GM21447 (cell line): ENCODE measurements at regions not wholly inside any gene's neighbourhood (a gene's known extent, or its start where the extent isn't known, plus 50 kb on each side); places are given as distances from the start of the nearest gene placed in this dataset.

Source experiments
- ATAC-seq: cut with Tn5 transposase; IDR thresholded peaks from one replicate; pipeline ENCODE4 v1.9.1; 2021; ENCODE audit not compliant: unreplicated experiment

DNA sequence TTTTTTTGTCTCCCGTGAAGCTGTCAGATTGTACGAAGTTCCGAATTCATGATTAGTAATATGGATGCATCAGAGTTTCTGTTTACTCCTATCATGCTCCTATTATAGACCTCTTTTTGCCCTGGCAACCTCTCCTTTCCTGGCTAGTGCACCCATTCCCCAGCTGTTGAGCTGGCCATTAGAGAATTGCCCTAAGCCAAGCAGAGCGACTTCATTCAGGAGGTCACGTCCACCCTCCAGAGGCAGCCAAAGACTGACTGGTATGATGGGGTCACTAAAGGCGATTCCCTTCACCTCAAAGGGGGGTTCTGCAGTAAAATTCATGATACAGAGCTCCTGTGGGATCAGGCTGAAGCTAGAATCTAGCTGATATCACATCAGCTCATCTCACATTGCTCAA is 351.9 kb downstream of the BTBD3 start:
- no peak for ATAC-seq

DNA sequence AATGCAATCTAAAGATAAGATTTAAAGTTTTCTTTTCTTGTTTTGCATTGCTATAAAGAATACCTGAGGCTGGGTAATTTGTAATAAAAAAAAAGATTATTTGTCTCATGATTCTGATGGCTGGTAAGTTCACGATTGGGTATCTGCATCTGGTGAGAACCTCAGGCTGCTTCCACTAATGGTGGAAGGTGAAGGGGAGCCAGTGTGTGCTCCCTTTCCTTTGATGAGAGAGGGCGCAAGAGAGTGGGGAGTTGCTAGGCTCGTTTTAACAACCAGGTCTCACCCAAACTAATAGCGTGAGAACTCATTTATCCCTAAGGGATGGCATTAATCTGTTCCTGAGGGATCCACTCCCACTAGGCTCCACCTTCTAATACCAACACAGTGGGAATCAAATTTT is 353.2 kb downstream of the BTBD3 start:
- no peak for ATAC-seq

DNA sequence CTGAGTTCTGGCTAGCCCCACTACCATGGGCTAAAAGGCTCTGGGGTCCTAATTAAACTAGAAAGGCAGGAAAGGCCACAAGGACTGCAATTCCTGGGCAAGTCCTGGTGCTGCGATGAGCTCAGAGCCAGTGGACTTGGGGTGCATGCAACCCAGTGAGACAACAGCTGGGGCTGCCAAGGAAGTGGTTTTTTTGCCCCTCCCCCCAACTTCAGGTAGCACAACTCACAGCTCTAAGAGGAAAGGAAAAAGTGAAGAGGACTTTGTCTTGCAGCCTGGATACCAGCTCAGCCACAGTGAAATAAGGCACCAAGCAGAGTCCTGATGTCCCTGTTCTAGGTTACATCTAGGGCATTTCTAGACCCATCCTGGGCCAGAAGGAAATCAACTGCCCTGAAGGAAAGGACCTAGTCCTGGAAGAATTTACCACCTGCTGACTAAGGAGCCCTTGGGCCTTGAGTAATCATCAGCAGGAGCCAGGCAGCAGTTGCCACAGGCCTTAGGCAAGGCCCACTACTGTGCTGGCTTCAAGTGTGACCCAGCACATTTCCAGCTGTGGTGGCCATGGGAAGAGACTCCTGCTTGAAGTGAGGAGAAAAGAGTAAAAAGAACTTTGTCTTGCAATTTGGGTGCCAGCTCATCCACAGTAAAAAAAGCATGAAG is 358.4 kb downstream of the BTBD3 start:
- no peak for ATAC-seq

DNA sequence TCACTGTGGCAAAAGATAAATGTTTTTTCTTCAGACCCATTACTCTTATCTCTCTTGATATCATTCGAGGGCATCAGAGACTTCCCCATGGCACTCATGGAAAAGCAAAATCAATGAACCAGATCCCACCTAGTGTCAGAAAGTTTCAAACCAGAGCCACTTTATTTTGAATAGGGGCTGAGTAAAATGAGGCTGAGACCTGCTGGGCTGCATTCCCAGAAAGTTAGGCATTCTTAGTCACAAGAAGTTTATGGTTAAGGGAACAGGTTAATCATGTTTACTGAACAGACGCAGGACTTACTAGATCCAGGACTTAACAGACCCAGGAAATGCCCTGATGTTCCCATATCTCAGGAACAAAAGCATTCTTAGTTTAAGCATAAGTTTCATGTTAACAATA is 369.9 kb downstream of the BTBD3 start:
- no peak for ATAC-seq

DNA sequence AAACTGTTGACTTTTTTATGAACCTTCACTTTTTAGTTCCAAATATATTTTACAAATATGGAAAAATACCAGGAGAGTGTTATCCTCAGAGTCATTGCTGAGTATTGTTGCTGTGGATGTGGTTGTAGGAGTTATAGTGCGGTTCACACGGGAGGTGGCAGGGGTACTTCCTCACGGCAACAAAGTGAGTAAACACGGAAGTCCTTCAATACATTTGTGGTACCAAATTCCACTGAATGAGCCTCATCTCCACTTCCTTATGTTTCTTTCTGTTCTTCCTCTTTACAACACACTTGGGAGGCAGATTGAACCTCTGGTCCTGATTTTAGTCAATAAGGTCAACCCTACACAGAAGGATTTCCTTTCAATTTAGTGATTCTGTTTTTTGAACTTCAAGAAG is 371.8 kb downstream of the BTBD3 start:
- no peak for ATAC-seq

DNA sequence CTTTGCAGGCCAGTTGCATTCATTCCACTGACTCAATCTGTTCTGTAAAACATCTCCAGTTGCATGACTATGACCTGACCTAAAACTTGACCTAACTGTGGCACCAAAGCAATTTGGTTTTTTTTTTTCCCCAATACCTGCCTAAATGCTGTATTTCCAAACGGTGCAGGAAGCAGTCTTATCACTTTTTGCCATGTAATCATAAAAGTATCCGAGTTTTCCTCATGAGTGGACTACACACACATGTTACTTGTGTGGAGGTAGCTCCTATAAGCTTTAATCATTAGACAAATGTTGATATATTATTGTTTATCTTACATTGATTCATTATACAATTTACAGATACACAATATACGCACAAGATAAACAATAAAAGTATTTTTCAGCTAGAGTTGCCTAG is 373.7 kb downstream of the BTBD3 start:
- ATAC-seq: no peak

DNA sequence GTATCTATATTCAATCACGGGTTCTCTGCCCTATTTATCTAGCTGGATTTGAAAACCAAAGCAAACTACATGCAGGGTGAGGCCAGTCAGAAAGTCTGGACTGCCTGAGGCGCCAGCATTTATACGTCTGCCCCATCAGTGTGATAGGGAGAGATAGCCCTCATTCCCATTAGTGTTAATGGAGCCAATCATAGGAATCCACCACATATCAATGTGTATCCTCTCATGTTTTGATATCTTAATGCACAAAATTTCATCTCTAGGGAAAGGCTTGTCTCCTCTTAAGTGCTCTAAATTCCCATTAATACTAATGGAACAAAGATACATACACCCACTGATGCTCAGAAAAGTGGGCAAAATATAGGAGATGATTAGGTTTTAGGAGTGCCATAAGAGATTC is 376.2 kb downstream of the BTBD3 start:
- ATAC-seq: no peak

DNA sequence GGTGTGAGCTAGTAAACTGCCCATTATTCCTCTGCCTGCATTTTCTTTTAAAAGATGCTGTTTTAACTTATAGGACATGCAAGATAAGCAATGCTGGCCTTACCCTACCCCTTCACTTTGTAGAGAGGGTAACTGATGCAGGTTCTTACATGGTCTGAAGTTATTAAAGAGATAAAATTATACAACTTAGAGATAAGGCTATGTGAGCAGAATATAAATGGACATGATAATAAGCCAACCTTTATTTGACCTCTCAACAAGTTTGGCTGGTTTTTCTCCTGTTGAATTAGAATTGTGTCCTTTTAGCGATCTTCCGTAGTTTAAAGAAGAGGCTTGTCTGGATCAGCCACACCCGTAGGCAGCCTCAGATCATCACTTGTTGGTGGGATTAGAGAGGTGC is 377.0 kb downstream of the BTBD3 start:
- no peak for ATAC-seq

DNA sequence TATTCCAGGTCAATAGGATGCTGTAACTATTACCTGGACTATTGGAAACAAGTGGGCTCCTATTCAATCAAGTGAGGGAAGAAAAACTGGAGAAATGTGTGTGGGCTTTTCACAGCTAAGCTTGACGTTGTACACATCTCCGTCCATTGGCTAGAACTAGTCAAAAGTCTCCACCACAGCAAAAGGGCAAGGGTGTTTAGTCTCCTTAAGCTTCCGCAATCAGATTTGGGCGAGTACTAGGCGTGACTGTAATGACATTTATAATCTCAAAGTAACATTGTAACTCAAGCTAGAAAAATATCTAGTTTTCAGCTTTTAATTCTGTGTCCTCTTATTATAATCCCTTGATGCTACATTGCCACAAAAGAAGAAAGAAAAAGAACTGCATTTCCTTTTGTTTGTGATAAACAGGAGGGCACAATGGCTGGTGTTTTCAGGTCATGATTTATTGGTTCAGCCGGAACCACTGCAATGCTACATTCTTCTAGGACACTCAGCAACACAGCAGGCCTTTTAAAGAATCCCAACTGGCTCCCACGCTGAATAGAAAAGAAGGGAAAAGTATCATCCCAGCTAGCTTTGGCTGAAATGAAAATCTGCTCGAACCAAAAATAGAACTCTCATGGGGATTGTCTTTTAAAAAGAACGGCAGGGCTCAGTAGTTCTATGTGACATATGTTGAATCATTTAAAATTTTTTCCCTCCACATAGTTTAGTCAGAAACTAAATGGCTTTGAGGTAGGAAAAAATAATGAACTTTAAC is 387.7 kb downstream of the BTBD3 start:
- no peak for ATAC-seq

DNA sequence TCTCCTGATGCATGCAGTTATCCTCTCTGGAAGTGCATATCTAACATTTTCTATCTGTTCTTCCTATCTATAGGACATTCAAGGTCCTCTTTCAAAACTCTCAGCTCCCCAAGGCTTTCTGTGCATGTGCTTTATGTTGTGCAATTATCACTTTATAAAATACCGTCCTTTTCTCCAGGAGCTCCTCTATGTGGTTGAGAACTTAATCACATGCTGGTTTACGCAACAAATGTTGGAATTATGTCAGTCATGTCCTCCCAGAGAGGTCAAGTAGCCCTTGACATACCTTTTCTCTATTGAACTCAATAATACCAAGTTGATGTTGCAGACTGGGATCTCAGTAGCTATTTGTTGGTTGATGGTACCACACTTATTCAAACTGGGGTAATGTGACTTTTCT is 388.4 kb downstream of the BTBD3 start:
- no peak for ATAC-seq

DNA sequence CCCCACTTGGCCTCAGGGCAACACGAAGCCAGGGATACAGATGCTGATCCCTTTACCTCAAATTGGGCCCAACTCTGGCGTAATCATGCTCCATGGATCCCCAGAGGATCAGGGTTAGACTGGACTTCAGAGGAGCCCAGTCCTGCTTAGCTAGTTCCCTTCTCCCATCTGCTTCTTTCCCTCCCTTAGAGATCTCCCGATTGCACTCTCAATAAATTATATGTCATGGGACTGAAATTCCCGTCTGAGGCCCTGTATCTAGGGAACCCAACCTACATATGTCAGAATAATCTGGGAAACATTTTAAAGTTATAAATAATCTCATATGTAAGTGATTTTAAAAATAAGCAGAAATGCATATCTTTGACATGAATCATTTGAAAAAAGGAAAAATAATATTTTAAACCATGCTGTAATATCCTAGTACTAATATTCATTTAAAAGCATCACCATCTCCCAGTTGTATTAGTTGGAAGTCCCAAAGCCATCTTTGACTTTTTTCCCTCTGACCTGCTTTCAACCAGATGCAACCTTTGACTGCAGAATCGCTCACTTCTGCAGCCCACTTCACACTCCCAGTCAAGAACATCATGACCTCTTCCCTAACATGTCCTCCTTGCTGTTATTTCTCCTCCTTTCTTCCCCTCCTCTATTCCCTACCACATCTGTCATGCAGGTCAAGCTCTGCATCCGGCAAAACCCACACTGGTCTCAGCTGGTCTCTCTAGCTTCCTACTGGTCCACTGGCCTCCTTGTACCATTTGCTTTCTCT is 393.6 kb downstream of the BTBD3 start:
- no peak for ATAC-seq

DNA sequence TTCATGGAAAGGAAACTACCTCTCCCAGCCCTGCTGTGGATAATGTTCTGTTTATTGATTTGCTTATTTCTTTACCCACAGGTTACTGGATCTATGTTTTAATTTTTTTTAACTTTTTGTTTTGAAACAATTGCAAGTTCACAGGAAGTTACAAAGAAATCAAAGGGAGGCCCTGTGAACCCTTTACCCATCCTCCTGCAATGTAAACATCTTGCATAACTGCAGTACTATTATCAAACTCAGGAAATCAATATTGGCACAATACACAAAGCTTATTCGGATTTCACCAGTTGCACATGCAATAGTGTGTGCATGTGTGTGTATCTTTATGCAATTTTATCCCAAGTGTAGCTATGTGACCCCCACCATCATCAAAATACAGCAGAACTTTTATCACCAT is 398.0 kb downstream of the BTBD3 start:
- ATAC-seq: no peak

DNA sequence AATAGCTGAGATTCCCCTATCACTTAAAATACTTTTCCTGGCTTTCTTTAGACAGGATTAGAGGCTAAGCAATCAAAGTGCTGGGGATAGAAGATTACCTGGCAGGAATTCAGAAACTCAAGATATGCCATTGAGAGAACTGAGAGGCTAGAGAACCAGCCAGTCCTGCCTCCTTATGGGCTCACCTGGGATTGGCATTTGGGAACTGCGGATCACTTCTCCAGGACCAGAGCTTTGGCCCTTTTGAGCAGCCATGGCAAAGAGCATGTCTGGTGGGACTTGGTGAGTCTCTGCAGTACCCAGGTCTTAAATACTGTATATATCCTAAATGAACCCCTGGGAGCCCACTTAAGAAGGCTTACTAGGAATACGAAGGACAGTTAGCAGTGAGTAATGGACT is 399.1 kb downstream of the BTBD3 start:
- no peak for ATAC-seq

DNA sequence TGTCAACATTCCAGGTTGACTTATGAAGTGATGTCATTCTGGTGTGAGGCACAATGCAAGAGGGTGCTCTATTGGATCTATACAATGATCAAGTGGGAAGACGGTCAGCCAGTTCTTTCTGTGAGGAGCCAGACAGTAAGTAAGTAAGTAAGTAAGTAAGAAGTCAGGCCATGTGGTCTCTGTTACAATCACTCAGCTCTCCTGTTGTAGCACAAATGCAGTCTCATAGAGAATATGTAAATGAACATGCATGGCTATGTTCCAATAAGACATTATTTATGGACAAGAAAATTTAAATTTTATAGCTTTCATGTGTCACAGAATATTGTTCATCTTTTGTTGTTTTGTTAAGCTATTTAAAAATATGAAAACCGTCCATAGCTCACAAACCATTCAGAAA is 399.7 kb downstream of the BTBD3 start:
- no peak for ATAC-seq

DNA sequence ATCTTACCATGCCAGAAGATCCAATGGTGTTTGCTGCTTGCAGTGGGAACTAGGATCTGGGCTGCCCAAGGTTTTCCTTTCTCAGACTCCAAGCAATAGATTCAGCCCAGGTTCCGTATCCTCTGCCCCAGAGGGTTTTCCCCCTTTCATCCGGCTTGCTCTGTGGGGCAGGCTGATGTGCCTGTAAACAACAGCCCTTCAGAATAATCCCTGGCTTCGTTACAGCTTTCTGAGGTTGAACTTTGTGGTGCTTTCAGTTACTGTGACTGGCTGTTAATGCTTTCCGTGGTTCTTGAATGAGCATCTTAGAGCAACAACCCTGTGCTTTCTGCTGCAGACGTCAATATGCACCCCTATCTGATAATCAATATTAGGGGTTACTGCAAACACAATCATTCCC is 400.4 kb downstream of the BTBD3 start:
- ATAC-seq: no peak

DNA sequence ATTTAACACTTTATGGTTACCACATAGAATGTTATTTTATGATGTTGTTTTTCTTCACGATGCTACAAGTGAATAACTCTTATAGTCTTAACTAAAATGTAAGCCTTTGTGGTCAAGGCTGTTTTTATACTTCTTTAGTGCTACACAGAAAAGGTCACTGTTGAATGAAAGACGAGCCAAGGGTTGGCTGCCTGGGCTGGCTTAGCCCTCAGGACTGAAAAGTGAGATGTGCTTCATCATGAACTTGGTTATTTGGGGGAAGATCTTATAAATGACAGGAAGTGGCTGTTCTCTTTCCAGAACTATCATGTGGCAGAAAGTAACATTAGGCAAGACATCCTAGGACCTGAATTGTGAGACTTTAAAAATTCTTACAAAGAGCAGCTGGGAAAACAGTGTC is 404.0 kb downstream of the BTBD3 start:
- ATAC-seq: no peak

DNA sequence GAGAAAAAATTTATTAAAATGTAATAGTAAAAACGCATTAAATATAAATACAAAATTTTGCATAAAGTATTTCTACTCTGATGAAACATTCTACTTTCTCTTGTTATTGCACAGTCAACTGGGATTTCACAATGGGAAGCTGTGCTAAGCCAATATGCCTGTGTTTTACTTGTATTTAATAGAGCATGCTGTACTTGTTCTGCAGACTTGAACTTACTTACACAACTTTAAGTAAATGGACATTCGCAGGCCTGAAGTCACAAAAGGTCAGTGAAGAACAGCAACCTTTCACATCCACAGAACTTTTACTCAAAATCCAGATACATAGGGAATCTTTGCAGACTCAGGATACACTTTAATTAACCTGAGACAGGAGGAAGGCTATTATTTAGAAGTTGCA is 409.5 kb downstream of the BTBD3 start:
- no peak for ATAC-seq

DNA sequence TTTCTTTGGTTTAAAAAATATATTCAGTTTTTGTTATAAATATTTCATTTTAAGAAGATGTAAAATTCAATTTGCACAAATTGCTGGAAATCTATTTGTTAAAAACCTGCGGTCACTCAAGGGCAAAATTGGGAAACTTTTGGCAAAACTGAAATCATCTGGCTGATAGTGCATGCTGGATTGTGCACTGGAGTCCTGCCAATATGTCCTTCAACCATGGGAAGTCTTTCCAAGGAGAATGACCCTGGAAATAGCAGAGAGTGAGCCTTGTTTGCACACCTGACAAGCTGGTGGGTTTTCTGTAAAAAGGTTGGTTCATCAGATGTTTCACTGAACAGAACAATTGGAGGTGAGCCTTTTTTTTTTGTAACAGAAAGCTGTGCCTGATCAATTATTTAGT is 413.5 kb downstream of the BTBD3 start:
- ATAC-seq: no peak

DNA sequence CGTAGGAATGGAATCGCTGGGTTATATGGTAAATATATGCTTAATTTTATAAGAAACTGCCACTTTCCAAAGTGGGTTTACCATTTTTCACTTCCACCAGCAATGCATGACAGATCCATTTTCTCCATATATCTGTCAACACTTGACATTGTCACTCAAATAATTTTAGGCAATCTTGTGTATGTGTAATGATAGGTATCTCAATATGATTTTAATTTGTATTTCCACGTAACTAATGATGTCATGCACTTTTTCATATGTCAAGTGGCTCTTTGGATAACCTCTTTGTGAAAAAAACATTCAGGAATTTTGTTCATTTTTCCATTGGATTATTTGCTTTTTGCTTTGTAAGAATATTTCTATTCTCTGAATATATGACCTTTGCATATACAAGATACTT is 419.9 kb downstream of the BTBD3 start:
- no peak for ATAC-seq

DNA sequence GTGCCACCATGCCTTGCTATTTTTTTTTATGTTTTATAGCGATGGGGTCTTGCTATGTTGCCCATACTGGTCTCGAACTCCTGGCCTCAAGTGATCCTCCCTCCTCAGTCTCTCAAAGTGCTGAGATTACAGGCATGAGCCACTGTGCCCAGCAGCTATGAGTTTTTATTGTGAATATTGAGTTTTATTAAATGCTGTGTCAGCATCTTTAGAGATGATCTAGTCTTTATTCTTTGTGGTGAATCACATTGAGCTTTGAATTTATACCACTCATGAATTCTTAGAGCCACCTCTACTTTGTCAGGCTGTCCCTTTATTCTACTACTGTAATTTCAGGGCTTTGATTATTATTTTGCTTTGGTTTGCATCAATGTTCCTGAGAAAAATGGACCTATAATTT is 428.3 kb downstream of the BTBD3 start:
- no peak for ATAC-seq

DNA sequence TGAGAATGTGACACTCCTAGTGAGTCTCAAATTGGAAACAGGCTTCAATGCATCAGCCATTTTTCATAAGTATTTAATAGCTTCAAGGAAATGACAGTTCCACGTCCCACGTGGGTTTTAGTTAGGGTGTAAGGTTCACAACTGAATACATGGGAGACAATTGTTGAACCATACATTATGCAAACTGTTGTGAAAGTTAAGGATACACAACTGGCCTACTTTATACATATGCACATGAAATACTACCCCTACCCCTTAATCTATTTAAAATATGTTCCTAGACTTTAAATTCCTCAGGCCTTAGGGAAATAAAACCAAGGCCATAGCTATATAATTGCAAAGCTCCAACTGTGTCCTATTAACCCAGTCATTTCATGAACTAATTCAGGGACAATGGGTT is 436.1 kb downstream of the BTBD3 start:
- ATAC-seq: no peak

DNA sequence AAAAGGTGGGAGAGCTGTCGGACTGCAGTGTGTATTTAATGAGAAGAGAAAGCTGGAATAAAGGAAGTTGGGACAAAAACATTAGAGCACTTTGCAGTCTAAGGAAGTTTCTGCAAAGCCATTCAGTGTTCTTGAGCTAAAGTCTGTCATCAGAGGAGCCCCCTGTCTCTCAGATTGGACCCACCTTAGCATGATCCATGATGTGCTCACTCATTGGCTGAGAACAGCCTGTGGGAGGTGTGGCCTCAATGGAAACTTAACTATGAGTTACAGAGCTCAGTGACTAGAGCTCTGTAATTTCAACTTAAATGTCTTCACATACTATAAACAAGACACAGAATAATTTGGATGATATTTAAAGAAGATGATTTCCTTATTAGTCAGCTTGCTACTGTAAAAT is 437.0 kb downstream of the BTBD3 start:
- ATAC-seq: no peak
